22Rv1 (cell line): ENCODE measurements at regions not wholly inside any gene's neighbourhood (a gene's known extent, or its start where the extent isn't known, plus 50 kb on each side); places are given as distances from the start of the nearest gene placed in this dataset.

ENCODE experiments used
- H3K27ac ChIP-seq: fragments of 450-650 bp; 2 replicates; pipeline ENCODE4 v1.5.1; 2017
- CTCF ChIP-seq: fragments of 450-650 bp; IDR thresholded peaks from 2 replicates; pipeline ENCODE4 v1.5.1; 2017; ENCODE audit warnings: mild to moderate bottlenecking
- ZFX ChIP-seq: fragments of 450-650 bp; IDR thresholded peaks from 2 replicates; pipeline ENCODE4 v1.6.1; 2017; ENCODE audit warnings: antibody characterized with exemption, borderline replicate concordance

DNA sequence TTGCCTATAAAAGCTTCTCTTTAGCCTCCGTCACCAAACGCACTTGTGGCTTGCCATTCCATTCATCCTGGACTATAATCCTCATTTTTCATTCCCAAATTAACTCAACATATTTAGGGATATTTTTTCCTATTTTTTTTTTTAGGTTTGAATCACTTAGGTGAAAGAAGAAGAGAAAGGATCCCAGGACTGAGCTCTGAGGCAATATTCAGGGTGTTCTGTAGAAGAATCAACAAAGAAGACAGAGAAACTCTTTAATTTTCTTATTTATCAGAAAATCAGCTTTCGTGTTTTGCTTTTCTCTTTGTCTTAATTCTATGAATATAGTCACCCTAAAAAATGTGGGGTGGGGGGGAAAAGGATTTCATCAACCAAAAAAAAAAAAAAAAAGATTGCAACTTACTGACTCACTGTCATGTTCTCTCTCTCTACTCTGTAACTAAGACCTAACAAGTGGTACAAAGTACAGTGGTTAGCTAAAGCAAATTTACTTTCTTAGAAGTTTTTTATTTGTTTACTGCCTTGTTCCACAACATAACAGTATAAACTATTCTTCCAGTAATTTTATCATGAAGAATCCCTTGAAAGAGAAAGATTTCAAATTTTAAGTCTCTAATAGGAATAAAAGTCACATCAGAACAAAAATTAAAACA lies 272.0 kb downstream of the DHX15 start:
- TF ChIP-seq ZFX (no peak), CTCF (no peak)
- no peak overlapping the region for H3K27ac ChIP-seq

- no peak for TF ChIP-seq ZFX
- no peak for TF ChIP-seq CTCF
- no peak overlapping the region for H3K27ac ChIP-seq
Measured at GRCh38 chr4:24303926-24304325, 280.4 kb downstream of the DHX15 start.

DNA sequence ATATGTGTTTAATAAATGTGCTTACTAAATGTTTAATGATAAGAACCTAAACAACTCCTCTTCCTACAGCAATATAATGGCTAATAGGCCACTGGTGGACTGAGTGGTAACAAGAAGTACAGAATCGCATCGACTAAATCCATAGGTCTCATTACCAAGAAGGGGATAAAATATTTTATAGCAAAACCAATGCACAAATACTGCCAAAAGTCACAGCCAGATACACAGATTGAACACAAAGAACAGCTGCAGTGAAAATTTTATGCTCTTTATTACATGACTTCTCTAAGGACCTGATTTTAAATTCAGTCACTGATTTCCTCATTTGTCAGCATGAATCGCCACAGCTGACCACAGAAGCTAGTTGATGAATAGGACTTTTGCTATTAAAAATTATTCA lies 285.4 kb downstream of the DHX15 start:
- TF ChIP-seq ZFX (no peak), CTCF (no peak)

DNA sequence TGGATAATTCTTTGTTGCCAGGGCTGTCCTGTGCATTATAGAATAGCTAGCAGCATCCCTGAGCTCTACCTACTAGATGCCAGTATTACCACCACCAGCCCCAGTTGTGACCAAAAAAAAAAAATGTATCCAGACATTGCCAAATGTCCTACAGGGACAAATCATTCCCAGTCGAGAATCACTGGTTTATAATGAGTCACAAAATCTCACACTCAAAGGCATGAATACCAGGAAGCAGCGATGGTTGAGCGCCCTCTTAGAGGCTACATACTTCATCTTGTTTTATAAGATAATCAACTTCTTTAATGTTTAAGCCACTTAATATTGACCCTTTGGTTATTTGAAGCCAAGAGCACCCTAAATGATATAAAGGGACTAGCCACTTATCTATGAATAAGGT lies 297.3 kb downstream of the DHX15 start:
- H3K27ac ChIP-seq = no peak overlapping the region
- TF ChIP-seq CTCF (no peak), ZFX (no peak)

More for the DNA sequence above, 285.4 kb downstream of the DHX15 start:
- H3K27ac ChIP-seq = no peak overlapping the region

GRCh38 chr4:24285759-24286158 lies 298.6 kb downstream of the DHX15 start:
- TF ChIP-seq ZFX (no peak), CTCF (no peak)
- H3K27ac ChIP-seq = no peak overlapping the region

DNA sequence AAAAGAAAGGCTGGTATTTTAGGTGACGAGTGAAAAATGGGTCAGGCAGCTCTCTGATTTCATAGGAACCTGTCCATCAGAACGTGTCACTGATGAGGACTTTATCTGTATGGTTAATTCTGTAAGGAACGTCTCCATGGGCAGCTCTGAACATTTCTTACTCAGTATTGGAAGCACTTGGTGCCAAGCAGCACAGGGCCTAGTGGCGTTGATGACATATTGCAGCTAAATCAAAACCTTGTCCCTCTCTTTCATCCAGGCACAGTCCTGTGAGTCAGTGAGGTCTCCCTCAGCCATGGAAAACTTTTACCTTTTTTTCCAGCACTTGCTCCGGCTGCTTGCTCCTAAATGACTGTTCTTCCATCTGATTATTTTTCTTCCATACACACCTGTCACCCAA lies 301.9 kb downstream of the DHX15 start:
- no peak overlapping the region for H3K27ac ChIP-seq
- TF ChIP-seq CTCF = no peak
- no peak for TF ChIP-seq ZFX

DNA sequence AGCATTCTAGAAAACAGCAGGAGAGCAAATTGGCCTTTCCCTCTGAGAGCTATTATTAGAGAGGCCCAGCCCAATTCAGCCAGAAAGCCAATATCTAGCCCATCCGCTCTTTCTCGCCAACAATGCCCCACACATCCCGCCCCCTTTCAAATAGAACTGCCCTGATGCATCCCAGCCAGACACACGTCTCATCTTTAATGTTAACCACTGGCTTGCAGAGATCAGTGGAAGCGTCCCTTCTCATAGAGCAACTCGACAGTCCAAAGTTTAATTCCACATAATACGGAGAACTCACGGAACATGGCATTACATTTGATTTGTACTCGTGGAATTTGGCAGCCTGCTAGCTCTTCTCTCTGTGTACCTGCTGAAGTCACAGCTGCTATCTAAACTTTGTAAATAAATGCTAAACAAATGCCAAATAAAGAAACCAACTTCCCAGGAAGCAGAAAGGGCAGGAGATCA lies 304.4 kb downstream of the DHX15 start:
- TF ChIP-seq CTCF (no peak), ZFX (no peak)
- H3K27ac ChIP-seq = no peak overlapping the region
